ENCODE measurements at regions not wholly inside any gene's neighbourhood (a gene's known extent, or its start where the extent isn't known, plus 50 kb on each side); places are given as distances from the start of the nearest gene placed in this dataset.

DNA sequence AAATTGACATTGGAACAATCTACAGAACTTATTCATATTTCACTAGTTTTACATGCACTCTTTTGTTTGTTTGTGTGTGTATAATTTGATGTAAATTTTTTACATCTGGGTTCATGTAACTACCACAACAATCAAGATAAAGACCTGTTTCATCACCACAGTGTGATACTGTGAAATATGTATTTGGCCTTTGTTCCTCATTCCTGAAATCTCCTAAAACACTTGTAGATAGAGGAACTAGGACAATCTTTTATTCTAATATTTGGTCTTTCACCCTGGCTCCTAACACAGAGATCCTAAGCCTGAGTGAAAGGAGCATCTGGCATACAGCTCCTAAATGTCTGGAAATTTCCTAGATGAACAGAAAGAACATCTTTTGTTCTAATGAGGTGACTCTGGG is 155.0 kb upstream of the GPR149 start:
- in situ Hi-C loops (cut with MboI; ENCODE audit: low pct_unique_long_range_greater_than_20kb in 2 of 9, low sequenced_read_pairs in 9 of 9, unreplicated experiment in 9 of 9) = no loop called here
- Histone ChIP-seq H3K4me3 (no peak overlapping the region), H3K27ac (no peak overlapping the region), H3K4me1 (replicated peaks in 1 of 2) (peaks cover 0 to 15% of the 10 kb centered on the region in 2 donors)
- ATAC-seq (replicated peaks in 6 of 8) = peak in 1 of 8 experiments; percentile 22

DNA sequence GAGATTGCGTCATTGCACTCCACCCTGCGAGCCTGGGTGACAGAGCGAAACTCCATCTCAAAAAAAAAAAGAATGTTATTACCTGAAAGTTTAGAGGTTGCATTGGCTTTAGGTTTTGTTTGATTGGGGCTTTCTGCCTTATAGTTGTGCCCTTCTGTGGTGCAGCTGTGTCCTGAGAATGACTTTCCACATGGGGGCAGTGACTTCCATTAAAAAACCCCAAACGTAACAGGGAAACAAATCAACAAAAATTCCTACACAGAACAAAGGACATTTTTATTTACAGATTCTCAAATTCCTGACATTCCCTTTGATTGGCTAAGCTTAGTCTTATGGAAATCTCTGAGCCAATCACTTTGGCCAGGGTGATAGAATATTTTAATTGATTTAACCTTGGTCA is 154.1 kb upstream of the GPR149 start:
- ATAC-seq (replicated peaks in 6 of 8) = no peak
- in situ Hi-C loops (cut with MboI; ENCODE audit: low pct_unique_long_range_greater_than_20kb in 2 of 9, low sequenced_read_pairs in 9 of 9, unreplicated experiment in 9 of 9) = no loop called here
- H3K4me3 ChIP-seq = no peak overlapping the region
- peaks cover 0 to 12% of the 10 kb centered on the region in 2 donors for H3K4me1 ChIP-seq (replicated peaks in 1 of 2)
- H3K27ac ChIP-seq = no peak overlapping the region
- 14 to 100% (median 87%) methylated on average over 1 to 4 of the region's 4 CpGs; no CpG with 5 or more reads in 1 of the 10 experiments for WGBS, 10 experiments

- peaks cover 0 to 3% of the 10 kb centered on the region in 2 donors for H3K4me1 ChIP-seq (replicated peaks in 1 of 2)
- ATAC-seq (replicated peaks in 6 of 8) = peak in 1 of 8 experiments; percentile 63
- H3K4me3 ChIP-seq = no peak overlapping the region
- in situ Hi-C loops (cut with MboI; ENCODE audit: low pct_unique_long_range_greater_than_20kb in 2 of 9, low sequenced_read_pairs in 9 of 9, unreplicated experiment in 9 of 9) = no loop called here
- no peak overlapping the region for H3K27ac ChIP-seq
- 0 to 87% (median 76%) methylated on average over 3 to 4 of the region's 4 CpGs for WGBS, 10 experiments
Observed at GRCh38 chr3:154583086-154583634, 153.2 kb upstream of the GPR149 start.

DNA sequence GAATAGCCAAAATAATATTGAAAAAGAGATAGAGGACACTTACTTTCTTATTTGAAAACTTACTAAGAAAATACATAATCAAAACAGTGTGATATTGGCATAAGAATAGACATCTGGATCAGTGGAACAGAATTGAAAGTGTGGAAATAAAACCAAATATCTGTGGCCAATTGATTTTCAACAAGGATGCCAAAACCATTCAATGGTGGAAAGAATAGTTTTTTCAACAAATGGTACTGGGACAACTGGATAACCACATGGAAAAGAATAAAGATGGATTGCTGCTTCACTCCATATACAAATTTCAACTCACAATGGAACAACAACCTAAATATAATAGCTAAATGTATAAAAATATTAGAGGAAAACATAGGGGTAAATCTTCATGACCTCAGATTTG is 152.5 kb upstream of the GPR149 start:
- Histone ChIP-seq H3K27ac (no peak overlapping the region), H3K4me1 (replicated peaks in 1 of 2) (no peaks in the 10 kb centered on the region), H3K4me3 (no peak overlapping the region)
- in situ Hi-C loops (cut with MboI; ENCODE audit: low pct_unique_long_range_greater_than_20kb in 2 of 9, low sequenced_read_pairs in 9 of 9, unreplicated experiment in 9 of 9) = no loop called here
- ATAC-seq (replicated peaks in 6 of 8) = no peak

DNA sequence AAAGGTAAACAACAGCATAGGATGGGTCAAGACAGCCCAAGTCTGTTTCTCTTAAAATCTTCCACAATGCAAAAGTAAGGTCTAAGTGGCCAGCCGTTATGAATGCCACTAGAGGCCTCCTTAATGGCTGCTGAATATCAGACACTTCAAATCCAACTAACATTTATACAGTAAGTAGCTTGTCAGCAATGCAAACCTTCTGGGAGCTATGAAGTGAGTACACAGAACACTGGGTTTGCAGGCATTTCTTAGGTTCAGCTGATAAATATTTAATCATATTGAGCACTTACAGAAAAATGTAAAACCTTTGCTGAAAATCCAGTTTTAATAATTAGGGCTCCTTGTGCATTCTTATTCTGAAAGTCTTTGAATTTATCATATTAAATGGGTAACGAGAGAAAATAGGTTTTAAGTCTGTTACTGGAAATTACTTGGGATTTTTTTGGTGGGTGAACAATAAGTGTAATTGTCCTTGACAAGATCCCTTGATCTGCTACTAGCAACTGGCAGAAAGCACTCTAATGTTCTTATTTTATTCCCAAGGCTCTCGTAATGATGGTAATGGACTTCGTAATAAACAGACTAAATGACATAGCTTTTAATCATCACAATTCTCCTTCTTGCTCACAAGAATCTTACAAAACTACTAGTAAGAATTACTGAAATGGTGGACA is 141.7 kb upstream of the GPR149 start:
- Histone ChIP-seq H3K4me3 (no peak overlapping the region), H3K4me1 (replicated peaks in 1 of 2) (peaks cover 4 to 13% of the 10 kb centered on the region in 2 donors), H3K27ac (no peak overlapping the region)
- in situ Hi-C loops (cut with MboI; ENCODE audit: low pct_unique_long_range_greater_than_20kb in 2 of 9, low sequenced_read_pairs in 9 of 9, unreplicated experiment in 9 of 9) = no loop called here
- ATAC-seq (replicated peaks in 6 of 8) = peak in 2 of 8 experiments; percentile 45 to 51
- 5 to 86% (median 72%) methylated on average over 2 to 4 of the region's 4 CpGs for WGBS, 10 experiments

- in situ Hi-C loops (cut with MboI; ENCODE audit: low pct_unique_long_range_greater_than_20kb in 2 of 9, low sequenced_read_pairs in 9 of 9, unreplicated experiment in 9 of 9) = no loop called here
- no peak for ATAC-seq (replicated peaks in 6 of 8)
- peaks cover 4 to 13% of the 10 kb centered on the region in 2 donors for H3K4me1 ChIP-seq (replicated peaks in 1 of 2)
- H3K4me3 ChIP-seq = no peak overlapping the region
- H3K27ac ChIP-seq = no peak overlapping the region
- WGBS, 10 experiments = 0 to 95% (median 61%) methylated on average over 1 to 3 of the region's 3 CpGs
Observed at GRCh38 chr3:154568064-154568463, 138.1 kb upstream of the GPR149 start.

- Histone ChIP-seq H3K4me1 (replicated peaks in 1 of 2) (peaks cover 0 to 12% of the 10 kb centered on the region in 2 donors), H3K4me3 (no peak overlapping the region), H3K27ac (no peak overlapping the region)
- in situ Hi-C loops (cut with MboI; ENCODE audit: low pct_unique_long_range_greater_than_20kb in 2 of 9, low sequenced_read_pairs in 9 of 9, unreplicated experiment in 9 of 9) = no loop called here
- WGBS, 10 experiments = 13 to 100% (median 73%) methylated on average over 1 to 2 of the region's 2 CpGs; no CpG with 5 or more reads in 2 of the 10 experiments
- ATAC-seq (replicated peaks in 6 of 8) = no peak
Observed at GRCh38 chr3:154559623-154560022, 129.6 kb upstream of the GPR149 start.

DNA sequence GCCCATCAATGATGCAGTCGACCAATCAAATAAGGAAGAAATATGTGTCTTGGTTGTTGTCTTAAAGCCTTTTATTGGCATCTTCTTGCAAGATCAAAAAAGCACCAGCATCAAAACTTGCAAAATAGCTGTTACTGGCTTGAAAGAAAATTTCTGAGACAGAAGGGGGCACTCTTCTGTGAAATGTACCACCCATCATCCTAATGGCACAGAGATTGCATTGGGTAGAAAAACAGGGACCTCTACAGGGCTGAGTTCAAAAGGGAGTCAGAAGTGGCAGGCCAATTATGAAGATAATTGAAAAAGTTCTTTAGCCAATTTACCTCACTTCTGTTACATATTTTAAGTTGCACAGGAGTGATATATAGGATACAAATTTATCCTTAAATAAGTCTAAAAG is 122.3 kb upstream of the GPR149 start:
- Histone ChIP-seq H3K4me1 (replicated peaks in 1 of 2) (peaks cover 0 to 12% of the 10 kb centered on the region in 2 donors), H3K4me3 (no peak overlapping the region), H3K27ac (no peak overlapping the region)
- peak in 1 of 8 experiments; percentile 24 for ATAC-seq (replicated peaks in 6 of 8)
- in situ Hi-C loops (cut with MboI; ENCODE audit: low pct_unique_long_range_greater_than_20kb in 2 of 9, low sequenced_read_pairs in 9 of 9, unreplicated experiment in 9 of 9) = no loop called here
- WGBS, 10 experiments = 0 to 80% (median 25%) methylated on average over 1 of the region's 1 CpG; no CpG with 5 or more reads in 3 of the 10 experiments

DNA sequence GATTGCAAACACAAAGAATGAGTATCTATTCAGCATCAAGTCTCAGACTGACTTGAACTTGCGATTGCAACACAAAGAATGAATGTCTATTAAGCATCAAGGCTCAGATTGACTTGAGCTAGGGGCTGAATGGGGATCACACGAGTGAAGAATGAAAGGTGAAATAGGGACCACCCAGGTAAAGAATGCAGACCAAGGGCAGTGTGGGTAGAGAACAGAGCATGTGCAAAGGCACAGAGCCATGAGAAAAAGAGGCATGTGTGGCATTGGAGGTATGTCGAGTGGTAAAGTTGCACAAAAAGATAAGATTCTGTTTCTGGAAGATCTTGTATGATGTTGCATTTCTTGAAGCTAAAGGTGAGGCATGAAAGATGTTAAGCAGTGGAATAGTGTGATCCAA is 119.4 kb upstream of the GPR149 start:
- ATAC-seq (replicated peaks in 6 of 8) = no peak

GRCh38 chr3:154548341-154548740 is 118.4 kb upstream of the GPR149 start:
- in situ Hi-C loops (cut with MboI; ENCODE audit: low pct_unique_long_range_greater_than_20kb in 2 of 9, low sequenced_read_pairs in 9 of 9, unreplicated experiment in 9 of 9) = no loop called here
- WGBS, 10 experiments = 17 to 100% (median 86%) methylated on average over 1 of the region's 1 CpG; no CpG with 5 or more reads in 1 of the 10 experiments
- Histone ChIP-seq H3K4me1 (replicated peaks in 1 of 2) (peaks cover 0 to 12% of the 10 kb centered on the region in 2 donors), H3K4me3 (no peak overlapping the region), H3K27ac (no peak overlapping the region)
- ATAC-seq (replicated peaks in 6 of 8) = no peak

More for the DNA sequence above, 119.4 kb upstream of the GPR149 start:
- Histone ChIP-seq H3K27ac (no peak overlapping the region), H3K4me3 (no peak overlapping the region), H3K4me1 (replicated peaks in 1 of 2) (peaks cover 0 to 12% of the 10 kb centered on the region in 2 donors)
- WGBS, 10 experiments = 0 to 95% (median 64%) methylated on average over 1 to 3 of the region's 3 CpGs; no CpG with 5 or more reads in 1 of the 10 experiments
- in situ Hi-C loops (cut with MboI; ENCODE audit: low pct_unique_long_range_greater_than_20kb in 2 of 9, low sequenced_read_pairs in 9 of 9, unreplicated experiment in 9 of 9) = no loop called here

DNA sequence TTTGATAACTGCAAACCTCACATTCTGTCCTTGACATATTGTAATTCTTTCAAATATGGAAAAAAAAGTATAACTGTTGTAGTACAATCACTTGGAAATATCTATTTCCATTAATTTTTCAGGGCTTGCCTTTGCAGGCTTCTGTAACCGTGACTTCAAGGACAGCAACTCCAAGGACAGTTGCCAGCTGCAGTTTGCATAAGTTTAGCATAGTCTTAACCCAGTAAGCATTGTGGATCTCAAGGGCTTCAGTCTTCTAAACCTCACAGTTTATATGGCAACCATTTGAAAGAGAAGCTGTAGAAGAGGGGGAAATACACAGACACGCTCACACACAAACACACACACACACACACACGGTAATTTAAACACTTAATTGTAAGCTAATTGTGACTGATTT is 112.8 kb upstream of the GPR149 start:
- ATAC-seq (replicated peaks in 6 of 8) = peak in 4 of 8 experiments; percentile 32 to 82 (median 58)
- H3K4me3 ChIP-seq = no peak overlapping the region
- 11 to 87% (median 50%) methylated on average over 1 to 3 of the region's 3 CpGs; no CpG with 5 or more reads in 1 of the 10 experiments for WGBS, 10 experiments
- H3K27ac ChIP-seq = no peak overlapping the region
- in situ Hi-C loops (cut with MboI; ENCODE audit: low pct_unique_long_range_greater_than_20kb in 2 of 9, low sequenced_read_pairs in 9 of 9, unreplicated experiment in 9 of 9) = no loop called here
- H3K4me1 ChIP-seq (replicated peaks in 1 of 2) = peaks cover 2 to 3% of the 10 kb centered on the region in 2 donors

- no peak for ATAC-seq (replicated peaks in 6 of 8)
- H3K27ac ChIP-seq = no peak overlapping the region
- no peak overlapping the region for H3K4me3 ChIP-seq
- peaks cover 2 to 3% of the 10 kb centered on the region in 2 donors for H3K4me1 ChIP-seq (replicated peaks in 1 of 2)
- in situ Hi-C loops (cut with MboI; ENCODE audit: low pct_unique_long_range_greater_than_20kb in 2 of 9, low sequenced_read_pairs in 9 of 9, unreplicated experiment in 9 of 9) = no loop called here
- 51 to 100% (median 89%) methylated on average over 1 to 2 of the region's 2 CpGs; no CpG with 5 or more reads in 2 of the 10 experiments for WGBS, 10 experiments
Observed at GRCh38 chr3:154540950-154541604, 111.1 kb upstream of the GPR149 start.

DNA sequence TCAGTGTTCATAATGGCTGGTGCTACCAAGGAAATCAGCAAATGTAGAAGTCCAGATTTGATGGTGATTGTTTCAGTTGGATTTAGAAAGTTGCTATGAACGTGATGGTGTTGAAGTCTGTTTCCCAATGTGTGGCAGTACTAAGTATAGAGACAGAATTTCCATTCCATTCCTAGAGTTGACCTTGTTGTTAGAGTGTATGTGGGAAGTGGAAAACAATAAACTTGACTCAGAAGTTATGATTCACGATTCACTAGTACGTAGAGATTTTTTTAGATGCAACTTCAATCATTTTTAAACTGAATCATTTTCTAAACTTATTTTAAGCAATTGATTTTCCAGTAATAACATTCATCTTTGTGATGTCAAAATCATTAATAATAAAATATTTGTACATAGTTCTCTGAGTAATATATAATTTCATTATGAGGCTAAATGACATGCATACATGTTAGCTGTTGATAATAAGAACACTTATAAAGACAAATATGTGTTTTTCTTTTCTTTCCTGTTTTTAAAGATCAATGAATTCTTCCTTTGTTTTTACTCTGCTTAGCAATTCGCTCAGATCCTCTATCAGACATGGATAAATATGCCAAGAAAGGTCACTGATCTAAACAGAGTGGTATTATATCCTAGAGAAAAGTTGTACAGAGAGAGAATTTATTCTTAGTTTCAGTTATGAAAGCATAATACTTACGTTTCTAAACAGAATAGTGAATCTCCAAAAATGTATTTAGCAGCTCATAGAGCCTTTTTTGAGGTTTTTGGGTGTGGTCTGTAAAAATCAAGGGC is 108.8 kb upstream of the GPR149 start:
- no peak for ATAC-seq (replicated peaks in 6 of 8)
- no peak overlapping the region for H3K27ac ChIP-seq
- peaks cover 2 to 3% of the 10 kb centered on the region in 2 donors for H3K4me1 ChIP-seq (replicated peaks in 1 of 2)
- no peak overlapping the region for H3K4me3 ChIP-seq
- WGBS, 10 experiments = 18 to 100% (median 54%) methylated on average over 1 to 5 of the region's 5 CpGs
- in situ Hi-C loops (cut with MboI; ENCODE audit: low pct_unique_long_range_greater_than_20kb in 2 of 9, low sequenced_read_pairs in 9 of 9, unreplicated experiment in 9 of 9) = no loop called here
